Naive thymus-derived CD4-positive, alpha-beta T cell (primary cell): ENCODE measurements at regions not wholly inside any gene's neighbourhood (a gene's known extent, or its start where the extent isn't known, plus 50 kb on each side); places are given as distances from the start of the nearest gene placed in this dataset.

ENCODE experiments used
- ATAC-seq: fragments of 150-1000 bp; cut with Tn5 transposase; 2 replicates; pipeline ENCODE4 v1.10.0; 2021; ENCODE audit warnings: mild to moderate bottlenecking, moderate library complexity
- CTCF ChIA-PET: fragments of 350-600 bp; sonication (Branson Sonifier 250); formaldehyde crosslinking; loops from one replicate; lab custom pipeline; 2021; ENCODE audit warnings: antibody characterized with exemption; lab: Charles Lee
- POLR2A ChIA-PET: fragments of 350-600 bp; sonication (Branson Sonifier 250); formaldehyde crosslinking; loops from one replicate; lab custom pipeline; 2021; ENCODE audit warnings: antibody characterized with exemption, inconsistent platforms; lab: Charles Lee
- DNase-seq, 9 donors: peaks; one replicate each; pipeline versions ENCODE4 v3.0.0 to v3.0.0-alpha.2; 2020 to 2022; ENCODE audit warnings: mixed read lengths in 1 of 9
- H3K27ac ChIP-seq: one replicate; pipeline ENCODE4 v1.7.0; 2013; ENCODE audit warnings: mild to moderate bottlenecking, low read depth, low read length, moderate library complexity
- H3K27me3 ChIP-seq, 2 donors: one replicate each; pipeline ENCODE4 v1.7.0; 2013; ENCODE audit warnings: low read length in 2 of 2, mild to moderate bottlenecking in 2 of 2, moderate library complexity in 2 of 2; ENCODE audit not compliant: control insufficient read depth in 2 of 2, insufficient read depth in 2 of 2
- H3K36me3 ChIP-seq, 3 experiments: 1 replicate in 2 of 3; 2 replicates in 1 of 3; pipeline ENCODE4 v1.7.0; 2013; ENCODE audit warnings: low read length in 3 of 3, mild to moderate bottlenecking in 3 of 3, moderate library complexity in 1 of 3; ENCODE audit not compliant: insufficient read depth in 3 of 3, control insufficient read depth in 2 of 3
- H3K4me1 ChIP-seq, 2 donors: one replicate each; pipeline ENCODE4 v1.7.0; 2013; ENCODE audit warnings: low read length in 2 of 2, mild to moderate bottlenecking in 2 of 2, moderate library complexity in 1 of 2; ENCODE audit not compliant: control insufficient read depth in 2 of 2, insufficient read depth in 2 of 2
- H3K4me3 ChIP-seq: 2 replicates; pipeline ENCODE4 v1.7.0; 2013; ENCODE audit warnings: mild to moderate bottlenecking, low read length
- H3K9me3 ChIP-seq, 3 experiments: 1 replicate in 2 of 3; 2 replicates in 1 of 3; pipeline ENCODE4 v1.7.0; 2013; ENCODE audit warnings: low read length in 3 of 3; ENCODE audit not compliant: control insufficient read depth in 2 of 3
- H3K27ac Mint-ChIP-seq, 9 donors: one replicate each; pipeline ENCODE4 v1.8.0; 2020 to 2022; ENCODE audit warnings: mixed read lengths in 9 of 9, mild to moderate bottlenecking in 8 of 9, moderate library complexity in 5 of 9, inconsistent platforms in 2 of 9
- H3K27me3 Mint-ChIP-seq, 5 donors: one replicate each; pipeline ENCODE4 v1.8.0; 2021 to 2022; ENCODE audit warnings: mixed read lengths in 5 of 5, mild to moderate bottlenecking in 1 of 5
- H3K36me3 Mint-ChIP-seq, 5 donors: one replicate each; pipeline ENCODE4 v1.8.0; 2020 to 2022; ENCODE audit warnings: mixed read lengths in 5 of 5, mild to moderate bottlenecking in 3 of 5, inconsistent platforms in 1 of 5
- H3K4me1 Mint-ChIP-seq, 7 donors: one replicate each; pipeline ENCODE4 v1.8.0; 2020 to 2022; ENCODE audit warnings: mixed read lengths in 7 of 7, mild to moderate bottlenecking in 3 of 7, inconsistent platforms in 1 of 7
- H3K4me3 Mint-ChIP-seq, 10 donors: one replicate each; pipeline ENCODE4 v1.8.0; 2020 to 2022; ENCODE audit warnings: mild to moderate bottlenecking in 10 of 10, mixed read lengths in 10 of 10, moderate library complexity in 6 of 10, inconsistent platforms in 2 of 10
- H3K9me3 Mint-ChIP-seq, 11 donors: one replicate each; pipeline ENCODE4 v1.8.0; 2020 to 2022; ENCODE audit warnings: mixed read lengths in 11 of 11, mild to moderate bottlenecking in 4 of 11, inconsistent platforms in 1 of 11, moderate library complexity in 1 of 11
- intact Hi-C, 2 donors: fragments of 100-400 bp; cut with micrococcal nuclease; formaldehyde crosslinking; loops; one replicate each; pipeline ENCODE4 v1.15.1; 2023

DNA sequence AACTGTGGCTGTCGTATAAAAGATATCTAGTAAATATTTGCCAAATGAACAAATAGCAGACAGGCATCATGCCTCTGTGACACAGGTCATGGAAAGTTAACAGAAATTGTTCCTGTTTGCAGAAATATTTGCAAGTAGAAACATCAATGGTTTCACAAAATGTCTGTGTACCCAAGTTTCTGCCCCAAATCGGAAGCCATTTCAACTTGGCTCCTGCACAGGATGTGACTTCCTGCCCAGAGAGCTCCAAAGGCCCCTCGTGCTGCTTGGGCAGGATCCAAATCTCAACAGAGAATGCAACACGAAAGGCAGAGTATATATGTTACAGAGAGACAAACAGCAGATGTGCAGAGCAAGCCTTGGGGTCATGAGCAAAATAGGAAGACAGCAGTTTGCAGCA is 95.5 kb upstream of the SERP2 start:
- ATAC-seq = no peak
- no peaks in the 10 kb centered on the region for H3K36me3 ChIP-seq
- H3K27me3 ChIP-seq = no peaks in the 10 kb centered on the region
- no peaks in the 10 kb centered on the region for H3K9me3 ChIP-seq
- ChIA-PET CTCF (no interaction called here), POLR2A (interaction anchor here (1.2 to 1.4 kb wide), 2 partner anchors 9 to 29 kb away, joined by 3 to 4 read pairs; no protein-coding TSS in a partner anchor)
- Mint-ChIP-seq H3K27me3 (peaks cover 5 to 15% (median 11%) of the 10 kb centered on the region in 5 donors), H3K4me1 (peaks cover 18 to 61% (median 47%) of the 10 kb centered on the region in 7 donors), H3K9me3 (peaks cover 0 to 33% (median 8%) of the 10 kb centered on the region in 11 donors), H3K36me3 (peaks cover 0 to 37% (median 7%) of the 10 kb centered on the region in 5 donors), H3K4me3 (peak overlapping the region in 9 of 10 donors; percentile 0 to 76 (median 44)), H3K27ac (peak overlapping the region; percentile 33 to 91 (median 78))
- peak in 6 of 9 donors; percentile 22 to 58 (median 52) for DNase-seq
- peaks cover 15 to 26% of the 10 kb centered on the region in 2 donors for H3K4me1 ChIP-seq
- H3K4me3 ChIP-seq = no peak overlapping the region
- intact Hi-C loops = loop anchor here (10.0 kb wide), 3 partner anchors 157 to 1067 kb away; partner anchors contain the start of genes GPALPP1 (in 1 of the 2), NUFIP1 (in 1 of the 2) and TPT1 (in 1 of the 2)
- no peak overlapping the region for H3K27ac ChIP-seq

DNA sequence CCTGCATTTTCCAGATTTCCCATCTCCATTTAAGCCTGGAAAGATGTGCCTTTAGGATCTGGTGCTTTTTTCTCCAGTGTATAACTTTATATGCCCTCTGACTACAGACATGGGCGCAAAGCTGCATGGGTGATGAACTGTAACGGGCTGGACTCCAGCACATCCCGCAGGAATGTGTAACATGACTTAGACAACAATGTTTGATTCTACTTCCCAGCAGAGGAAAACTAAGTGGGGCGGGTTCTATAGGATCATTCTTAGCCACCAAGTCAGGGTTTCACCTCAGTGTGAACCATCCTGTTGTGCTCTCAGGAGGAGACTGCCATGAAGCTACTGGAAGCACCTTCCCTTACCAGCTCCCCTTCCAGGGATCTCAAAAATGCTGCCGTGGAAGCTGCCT is 93.2 kb upstream of the SERP2 start:
- DNase-seq (no peak), ATAC-seq (no peak)
- CTCF ChIA-PET = no interaction called here
- peaks cover 0 to 23% (median 8%) of the 10 kb centered on the region in 11 donors for H3K9me3 Mint-ChIP-seq
- peaks cover 0 to 30% (median 7%) of the 10 kb centered on the region in 5 donors for H3K36me3 Mint-ChIP-seq
- intact Hi-C loops = no loop called here
- Histone ChIP-seq H3K4me1 (peaks cover 0 to 11% of the 10 kb centered on the region in 2 donors), H3K27me3 (no peaks in the 10 kb centered on the region), H3K27ac (no peak overlapping the region), H3K9me3 (no peaks in the 10 kb centered on the region), H3K36me3 (no peaks in the 10 kb centered on the region), H3K4me3 (no peak overlapping the region)
- no peak overlapping the region for H3K27ac Mint-ChIP-seq
- POLR2A ChIA-PET = no interaction called here
- H3K27me3 Mint-ChIP-seq = peaks cover 12 to 30% (median 22%) of the 10 kb centered on the region in 5 donors
- H3K4me1 Mint-ChIP-seq = peaks cover 11 to 40% (median 30%) of the 10 kb centered on the region in 7 donors
- no peak overlapping the region for H3K4me3 Mint-ChIP-seq

DNA sequence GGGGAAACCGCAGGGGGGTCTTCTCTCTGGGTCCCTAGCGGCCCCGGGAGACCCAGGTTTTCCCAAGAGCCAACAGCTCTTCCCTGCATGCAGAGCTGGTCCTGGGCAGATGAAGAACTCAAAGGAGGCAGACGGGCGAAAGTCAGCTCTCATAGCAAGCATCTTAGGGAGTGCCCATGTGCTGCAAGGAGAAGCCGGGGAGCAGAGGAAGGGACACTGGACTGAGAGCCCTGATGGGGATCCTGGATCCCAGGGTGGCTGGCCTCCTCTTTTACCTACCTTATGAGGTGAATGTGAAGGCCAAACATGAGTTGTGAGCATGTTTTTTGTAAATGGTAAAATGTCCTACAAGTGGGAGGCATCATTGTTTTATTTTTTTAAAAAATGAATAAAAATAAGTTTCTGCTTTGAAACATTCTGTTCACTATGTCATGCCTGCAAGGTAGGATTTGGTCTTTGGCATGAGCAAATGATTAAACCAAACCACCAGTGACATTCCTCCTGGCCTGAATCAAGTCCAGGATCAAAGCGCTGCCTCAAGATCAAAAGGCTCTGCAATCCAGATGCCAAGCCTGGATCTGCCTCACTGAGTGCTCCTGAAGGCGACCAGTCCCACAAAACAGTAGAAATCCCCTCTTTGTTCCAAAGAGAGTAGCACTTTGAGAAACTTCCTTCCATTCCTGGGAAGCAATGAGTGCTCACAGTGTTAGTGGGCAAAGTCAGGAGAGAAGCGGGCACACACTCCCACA is 92.2 kb upstream of the SERP2 start:
- Mint-ChIP-seq H3K27ac (no peak overlapping the region), H3K4me3 (no peak overlapping the region), H3K36me3 (peaks cover 0 to 23% (median 8%) of the 10 kb centered on the region in 5 donors), H3K27me3 (peaks cover 20 to 36% (median 29%) of the 10 kb centered on the region in 5 donors), H3K4me1 (peaks cover 8 to 30% (median 24%) of the 10 kb centered on the region in 7 donors), H3K9me3 (peaks cover 0 to 17% (median 8%) of the 10 kb centered on the region in 11 donors)
- no peaks in the 10 kb centered on the region for H3K9me3 ChIP-seq
- H3K36me3 ChIP-seq = no peaks in the 10 kb centered on the region
- ChIA-PET CTCF (no interaction called here), POLR2A (interaction anchor here (0.7 kb wide), 1 partner anchor 81 kb away, joined by 3 read pairs; no protein-coding TSS in a partner anchor)
- no peak overlapping the region for H3K4me3 ChIP-seq
- ATAC-seq (no peak), DNase-seq (no peak)
- H3K4me1 ChIP-seq = peaks cover 0 to 10% of the 10 kb centered on the region in 2 donors
- no peak overlapping the region for H3K27ac ChIP-seq
- intact Hi-C loops = no loop called here
- H3K27me3 ChIP-seq = no peaks in the 10 kb centered on the region

DNA sequence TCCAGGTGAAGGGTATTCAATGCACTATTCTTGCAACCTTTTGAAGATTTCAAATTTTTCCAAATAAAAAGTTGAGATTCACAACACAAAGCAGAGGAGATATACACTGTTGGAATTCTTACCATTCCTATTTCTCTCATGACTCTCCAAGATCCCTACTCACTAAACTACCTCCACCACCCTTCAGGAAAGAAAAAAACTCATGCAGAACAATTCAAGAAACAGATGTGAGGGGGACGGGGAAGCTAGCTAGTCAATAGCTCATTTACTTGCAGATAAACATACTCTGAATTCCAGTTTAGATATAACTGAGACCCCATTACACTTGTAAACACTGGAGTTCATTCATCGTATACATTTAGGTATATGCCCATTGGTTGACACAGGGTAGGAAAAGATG is 90.0 kb upstream of the SERP2 start:
- ChIA-PET CTCF (no interaction called here), POLR2A (no interaction called here)

DNA sequence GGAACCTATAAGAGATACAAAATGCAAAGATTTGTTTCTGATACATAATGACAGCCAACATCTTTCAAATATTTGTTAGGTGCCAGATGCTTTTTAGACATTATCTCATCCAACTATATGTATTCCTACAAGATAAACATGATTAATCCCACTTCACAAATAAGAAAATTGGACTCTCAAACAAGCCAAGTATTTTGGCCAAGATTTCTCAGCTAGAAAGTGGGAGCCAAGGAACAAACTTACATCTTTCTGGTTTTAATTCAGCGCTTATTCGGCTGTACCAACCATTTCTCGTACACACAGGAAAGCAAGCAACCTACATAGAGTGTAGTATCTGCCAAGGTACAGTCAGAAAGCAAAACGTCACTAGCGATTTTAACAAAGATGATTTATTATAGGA is 85.7 kb upstream of the SERP2 start:
- peaks cover 31 to 55% (median 47%) of the 10 kb centered on the region in 5 donors for H3K27me3 Mint-ChIP-seq
- no peak overlapping the region for H3K4me3 Mint-ChIP-seq
- H3K9me3 ChIP-seq = no peaks in the 10 kb centered on the region
- intact Hi-C loops = no loop called here
- peaks cover 0 to 8% (median 3%) of the 10 kb centered on the region in 5 donors for H3K36me3 Mint-ChIP-seq
- H3K27me3 ChIP-seq = no peaks in the 10 kb centered on the region
- DNase-seq (no peak), ATAC-seq (no peak)
- no peaks in the 10 kb centered on the region for H3K36me3 ChIP-seq
- no peak overlapping the region for H3K4me3 ChIP-seq
- H3K4me1 Mint-ChIP-seq = peaks cover 0 to 7% (median 3%) of the 10 kb centered on the region in 7 donors
- no peak overlapping the region for H3K27ac Mint-ChIP-seq
- no peaks in the 10 kb centered on the region for H3K4me1 ChIP-seq
- CTCF ChIA-PET = no interaction called here
- no peak overlapping the region for H3K27ac ChIP-seq
- peaks cover 0 to 9% (median 0%) of the 10 kb centered on the region in 11 donors for H3K9me3 Mint-ChIP-seq
- POLR2A ChIA-PET = no interaction called here

More for the DNA sequence above, 90.0 kb upstream of the SERP2 start:
- DNase-seq = no peak
- no peaks in the 10 kb centered on the region for H3K9me3 ChIP-seq
- Mint-ChIP-seq H3K9me3 (peaks cover 0 to 7% (median 3%) of the 10 kb centered on the region in 11 donors), H3K27me3 (peaks cover 30 to 50% (median 36%) of the 10 kb centered on the region in 5 donors), H3K4me3 (no peak overlapping the region), H3K27ac (no peak overlapping the region), H3K36me3 (peaks cover 0 to 12% (median 8%) of the 10 kb centered on the region in 5 donors), H3K4me1 (peaks cover 0 to 12% (median 7%) of the 10 kb centered on the region in 7 donors)
- no peak overlapping the region for H3K4me3 ChIP-seq
- H3K27me3 ChIP-seq = no peaks in the 10 kb centered on the region
- ATAC-seq = no peak
- intact Hi-C loops = no loop called here
- H3K27ac ChIP-seq = no peak overlapping the region
- H3K4me1 ChIP-seq = no peaks in the 10 kb centered on the region
- no peaks in the 10 kb centered on the region for H3K36me3 ChIP-seq

DNA sequence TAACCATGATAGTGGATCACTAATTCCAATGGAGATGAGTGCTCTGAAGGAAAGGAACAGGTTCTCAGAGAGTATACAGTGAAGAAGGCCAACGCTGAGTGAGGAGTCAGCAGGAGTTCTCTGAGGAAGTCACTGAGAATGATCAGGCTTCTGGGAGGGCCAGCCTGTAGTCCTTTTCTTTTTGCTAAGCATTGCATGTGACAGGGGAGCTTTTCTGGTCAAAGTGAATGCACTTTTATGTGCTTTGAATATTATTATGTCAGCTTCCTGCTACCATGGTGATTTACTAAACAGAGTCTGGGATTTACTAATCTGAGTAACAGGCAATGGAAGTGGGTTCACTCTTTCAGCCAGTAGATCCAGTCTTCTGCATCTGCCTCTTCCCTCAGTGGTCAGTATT is 81.1 kb upstream of the SERP2 start:
- Mint-ChIP-seq H3K36me3 (peaks cover 0 to 5% (median 0%) of the 10 kb centered on the region in 5 donors), H3K4me3 (no peak overlapping the region), H3K27me3 (peaks cover 11 to 26% (median 21%) of the 10 kb centered on the region in 5 donors), H3K9me3 (peaks cover 0 to 10% (median 0%) of the 10 kb centered on the region in 11 donors), H3K4me1 (peaks cover 0 to 26% (median 16%) of the 10 kb centered on the region in 7 donors), H3K27ac (peak overlapping the region in 2 of 9 donors; percentile 28 to 36)
- POLR2A ChIA-PET = no interaction called here
- Histone ChIP-seq H3K36me3 (no peaks in the 10 kb centered on the region), H3K27ac (no peak overlapping the region), H3K4me3 (no peak overlapping the region), H3K9me3 (no peaks in the 10 kb centered on the region), H3K27me3 (no peaks in the 10 kb centered on the region), H3K4me1 (no peaks in the 10 kb centered on the region)
- intact Hi-C loops = no loop called here
- DNase-seq (peak in 1 of 9 donors; percentile 18), ATAC-seq (peak; percentile 41)
- CTCF ChIA-PET = no interaction called here
